Thymus (tissue), 11 donors: ENCODE measurements at regions not wholly inside any gene's neighbourhood (a gene's known extent, or its start where the extent isn't known, plus 50 kb on each side); places are given as distances from the start of the nearest gene placed in this dataset.
"Not testable (repeated sequence)": the region's sequence is repeated elsewhere in the genome, so short reads cannot be mapped to it uniquely, and the experiment has no call there.

Source experiments
- DNase-seq, 9 donors: peaks; one replicate each; pipeline ENCODE4 v3.0.0-alpha.2; 2013; ENCODE audit warnings: low spot score in 9 of 9, low read depth in 6 of 9, missing footprints in 1 of 9
- H3K27ac ChIP-seq, 2 donors: one replicate each; pipeline ENCODE4 v1.5.1; 2013; ENCODE audit warnings: control low read depth in 1 of 2, low read depth in 1 of 2, low read length in 1 of 2, mild to moderate bottlenecking in 1 of 2, moderate library complexity in 1 of 2
- H3K27me3 ChIP-seq, 2 donors: one replicate each; pipeline ENCODE4 v1.5.1; 2013; ENCODE audit warnings: low read length in 1 of 2; ENCODE audit not compliant: control insufficient read depth in 2 of 2, insufficient read depth in 1 of 2
- H3K36me3 ChIP-seq, 2 donors: one replicate each; pipeline ENCODE4 v1.5.1; 2013; ENCODE audit warnings: low read length in 1 of 2, mild to moderate bottlenecking in 1 of 2, moderate library complexity in 1 of 2; ENCODE audit not compliant: control insufficient read depth in 2 of 2, insufficient read depth in 2 of 2
- H3K4me1 ChIP-seq, 2 donors: one replicate each; pipeline ENCODE4 v1.5.1; 2013; ENCODE audit warnings: low read length in 2 of 2; ENCODE audit not compliant: control insufficient read depth in 2 of 2, insufficient read depth in 2 of 2
- H3K4me3 ChIP-seq, 2 donors: one replicate each; pipeline ENCODE4 v1.5.1; 2013; ENCODE audit warnings: low read length in 2 of 2, control low read depth in 1 of 2, mild to moderate bottlenecking in 1 of 2
- H3K9me3 ChIP-seq, 2 donors: one replicate each; pipeline ENCODE4 v1.5.1; 2013; ENCODE audit warnings: low read length in 1 of 2, mild to moderate bottlenecking in 1 of 2; ENCODE audit not compliant: control insufficient read depth in 2 of 2, insufficient read depth in 1 of 2
- WGBS: extraction: QIAGEN DNeasy Blood & Tissue Kit; methylation state at CpG from one replicate; pipeline ENCODE4 v1.1.7; 2013; 5-methylcytosine and 5-hydroxymethylcytosine counted together
- donor health status: healthy.

DNA sequence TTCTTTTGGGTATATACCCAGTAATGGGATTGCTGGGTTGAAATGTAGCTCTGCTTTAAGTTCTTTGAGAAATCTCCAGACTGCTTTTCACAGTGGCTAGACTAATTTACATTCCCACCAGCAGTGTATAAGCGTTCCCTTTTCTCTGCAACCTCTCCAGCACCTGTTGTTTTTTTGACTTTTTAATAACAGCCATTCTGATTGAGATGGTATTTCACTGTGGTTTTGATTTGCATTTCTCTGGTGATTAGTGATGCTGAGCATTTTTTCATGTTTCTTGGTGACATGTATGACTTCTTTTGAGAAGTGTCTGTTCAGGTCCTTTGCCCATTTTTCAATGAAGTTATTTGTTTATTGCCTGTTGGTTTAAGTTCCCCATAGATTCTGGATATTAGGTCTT, 87.1 kb upstream of the TSC22D2 start:
- not testable (repeated sequence) for H3K9me3 ChIP-seq, H3K4me1 ChIP-seq, H3K36me3 ChIP-seq, H3K4me3 ChIP-seq, DNase-seq, H3K27me3 ChIP-seq, H3K27ac ChIP-seq
- 0% methylated on average over 1 of the region's 1 CpG for WGBS

DNA sequence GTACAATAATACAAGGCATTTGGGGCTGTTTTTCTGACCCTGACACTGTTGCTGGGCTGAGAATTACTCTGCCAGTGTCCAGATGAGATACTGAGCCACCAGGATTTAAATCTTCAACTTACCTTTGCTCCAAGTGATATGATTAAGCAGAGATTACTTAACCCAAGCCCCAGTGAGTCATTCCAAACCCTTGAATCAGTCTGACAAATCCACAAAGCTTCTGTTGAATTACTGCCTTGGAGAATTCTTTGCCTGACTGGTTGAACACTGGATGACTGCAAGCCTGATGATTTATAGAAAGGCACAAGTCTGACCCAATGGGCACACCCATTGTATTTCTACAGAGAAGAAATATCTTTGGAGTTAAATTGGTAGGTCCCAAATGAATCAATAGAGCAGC, 88.2 kb upstream of the TSC22D2 start:
- no peak overlapping the region for H3K27ac ChIP-seq
- no peak for DNase-seq
- no peaks in the 10 kb centered on the region for H3K4me1 ChIP-seq
- no peaks in the 10 kb centered on the region for H3K27me3 ChIP-seq
- no peaks in the 10 kb centered on the region for H3K36me3 ChIP-seq
- no peaks in the 10 kb centered on the region for H3K9me3 ChIP-seq
- H3K4me3 ChIP-seq, result no peak overlapping the region

DNA sequence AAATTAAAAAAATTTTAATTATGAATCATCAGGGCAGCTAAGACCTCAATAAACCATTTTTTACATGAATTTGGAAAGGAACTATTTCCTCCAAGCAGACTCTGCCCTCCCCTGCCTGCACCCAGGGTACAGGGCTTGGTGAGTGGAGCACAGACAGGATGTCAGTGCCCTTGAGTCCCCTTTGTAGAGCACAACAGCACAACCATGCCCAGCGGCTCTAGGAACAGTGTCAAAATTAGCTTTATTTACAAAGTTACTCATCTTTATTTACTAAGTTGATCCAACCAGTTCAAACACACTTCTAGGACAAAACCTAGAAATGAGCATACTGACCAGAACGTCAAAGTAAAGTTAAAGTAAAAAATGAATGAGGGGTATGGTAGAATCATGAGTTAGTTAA, 90.6 kb upstream of the TSC22D2 start:
- Histone ChIP-seq H3K27me3 (no peaks in the 10 kb centered on the region), H3K36me3 (no peaks in the 10 kb centered on the region)
- WGBS, result 93% methylated on average over 2 of the region's 2 CpGs

DNA sequence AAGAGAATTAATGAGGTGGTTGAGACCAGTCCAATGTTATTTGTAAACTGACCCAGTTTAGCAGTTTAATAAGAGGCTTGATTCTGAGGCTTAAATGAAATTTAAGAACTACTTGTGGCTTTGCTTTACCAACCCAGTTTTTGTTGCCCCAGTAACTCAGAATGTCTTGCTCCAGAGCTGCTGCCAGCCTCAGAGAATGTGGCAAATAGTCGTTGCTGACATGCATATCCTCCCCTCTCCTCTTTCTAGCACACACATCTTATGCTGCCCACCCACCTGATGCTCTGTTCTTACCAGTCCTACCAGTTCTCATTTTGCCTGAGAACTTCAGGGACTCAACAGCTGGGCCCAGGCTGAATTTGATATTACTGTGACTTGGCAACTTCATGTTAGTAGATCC, 92.4 kb upstream of the TSC22D2 start:
- WGBS, result 64% methylated on average over 1 of the region's 1 CpG
- no peak overlapping the region for H3K4me3 ChIP-seq
- no peak overlapping the region for H3K27ac ChIP-seq
- no peaks in the 10 kb centered on the region for H3K9me3 ChIP-seq
- no peaks in the 10 kb centered on the region for H3K27me3 ChIP-seq
- DNase-seq, result no peak
- H3K36me3 ChIP-seq, result no peaks in the 10 kb centered on the region
- no peaks in the 10 kb centered on the region for H3K4me1 ChIP-seq

More for the DNA sequence above, 90.6 kb upstream of the TSC22D2 start:
- Histone ChIP-seq H3K27ac (no peak overlapping the region), H3K4me3 (no peak overlapping the region), H3K9me3 (no peaks in the 10 kb centered on the region), H3K4me1 (no peaks in the 10 kb centered on the region)
- no peak for DNase-seq

DNA sequence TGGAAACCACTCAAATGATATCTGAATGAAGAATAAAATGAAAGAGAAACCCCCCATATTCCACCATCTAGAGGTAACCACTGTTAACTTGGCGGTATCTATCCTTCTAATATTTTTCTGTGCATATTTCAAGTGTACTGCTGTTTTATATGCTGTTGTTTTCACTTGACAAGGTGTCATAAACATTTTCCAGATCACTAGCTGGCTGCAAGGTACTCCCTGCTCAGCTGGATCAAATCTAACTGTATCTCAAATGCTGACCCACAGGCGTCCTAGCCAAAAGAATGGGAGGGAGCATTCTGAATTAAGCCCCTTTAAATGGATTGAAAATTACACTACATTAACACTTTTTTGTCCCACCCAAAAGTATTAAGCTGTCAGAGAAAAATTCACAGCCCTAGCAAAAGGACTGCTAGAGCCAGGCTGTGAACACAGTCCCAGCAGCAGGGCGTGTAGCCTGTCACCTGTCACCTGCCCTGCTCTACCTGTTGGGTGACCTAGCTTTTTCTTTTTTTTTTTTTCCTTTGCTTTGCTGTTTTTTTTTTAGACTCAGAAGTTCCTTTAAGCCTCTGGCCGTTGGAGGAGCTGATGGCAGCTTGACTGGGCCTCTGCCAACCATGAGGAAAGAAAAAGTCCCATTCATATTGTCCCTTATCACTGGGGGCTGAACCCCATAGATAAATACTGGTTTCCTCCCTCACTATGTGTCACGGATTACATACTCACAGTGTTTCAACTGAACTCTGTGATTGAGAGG, 93.7 kb upstream of the TSC22D2 start:
- H3K9me3 ChIP-seq, result no peaks in the 10 kb centered on the region
- DNase-seq, result no peak
- no peak overlapping the region for H3K4me3 ChIP-seq
- H3K27ac ChIP-seq, result no peak overlapping the region
- no peaks in the 10 kb centered on the region for H3K4me1 ChIP-seq
- no peaks in the 10 kb centered on the region for H3K27me3 ChIP-seq
- 64% methylated on average over 5 of the region's 5 CpGs for WGBS
- H3K36me3 ChIP-seq, result no peaks in the 10 kb centered on the region

DNA sequence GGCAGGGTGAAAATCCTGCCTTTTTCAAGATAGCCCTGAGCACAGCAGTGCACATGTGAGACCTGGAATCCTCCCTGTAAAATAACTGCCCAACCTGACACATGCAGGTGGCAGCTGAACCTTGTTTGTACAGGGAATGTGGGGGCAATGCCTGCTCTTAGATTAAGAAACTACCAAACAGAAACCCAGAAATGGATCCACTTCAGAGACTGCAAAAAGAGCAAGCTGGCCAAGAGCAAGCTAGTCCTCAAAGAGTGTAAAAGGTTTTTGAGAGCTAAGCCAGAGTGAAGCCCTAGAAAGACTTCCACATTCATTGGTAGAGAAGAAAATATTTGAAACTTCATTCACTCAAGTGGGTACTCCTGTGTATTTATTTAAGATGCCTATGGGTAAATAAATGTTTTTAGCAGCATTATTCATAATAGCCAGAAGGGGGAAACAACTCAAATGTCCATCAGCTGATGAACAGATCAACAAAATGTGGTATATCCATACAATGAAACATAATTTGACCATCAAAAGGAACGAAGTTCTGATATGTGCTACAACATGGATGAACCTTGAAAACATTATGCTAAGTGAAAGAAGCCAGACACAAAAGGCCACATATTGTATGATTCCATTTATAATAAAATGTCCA, 96.0 kb upstream of the TSC22D2 start:
- H3K4me3 ChIP-seq, result no peak overlapping the region
- H3K4me1 ChIP-seq, result no peaks in the 10 kb centered on the region
- WGBS, result 92% methylated on average over 1 of the region's 1 CpG
- no peaks in the 10 kb centered on the region for H3K36me3 ChIP-seq
- no peak for DNase-seq
- H3K27me3 ChIP-seq, result no peaks in the 10 kb centered on the region
- H3K27ac ChIP-seq, result no peak overlapping the region
- no peaks in the 10 kb centered on the region for H3K9me3 ChIP-seq

DNA sequence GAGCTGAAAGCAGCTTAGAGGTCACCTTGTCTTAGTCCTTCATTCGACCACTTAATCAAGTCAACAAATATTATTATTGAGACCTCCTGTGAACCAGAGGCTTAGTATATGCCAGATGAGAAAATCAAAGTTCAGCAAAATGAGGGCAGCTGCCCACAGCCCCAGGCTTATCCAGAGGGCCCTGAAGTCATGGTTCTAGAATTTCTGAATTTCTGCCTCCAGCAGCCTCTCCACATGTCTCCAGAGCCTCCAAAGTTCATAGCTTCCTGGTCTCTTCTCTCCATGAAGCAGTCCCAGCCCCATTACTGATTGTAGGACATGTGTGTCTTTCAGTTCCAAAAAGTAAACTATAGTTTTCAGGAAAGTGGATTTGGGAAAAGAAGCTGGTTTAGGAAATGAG, 96.9 kb upstream of the TSC22D2 start:
- Histone ChIP-seq H3K36me3 (no peaks in the 10 kb centered on the region), H3K4me1 (no peaks in the 10 kb centered on the region), H3K4me3 (no peak overlapping the region), H3K27me3 (no peaks in the 10 kb centered on the region), H3K9me3 (no peaks in the 10 kb centered on the region), H3K27ac (no peak overlapping the region)
- DNase-seq, result no peak
- 98% methylated on average over 1 of the region's 1 CpG for WGBS

DNA sequence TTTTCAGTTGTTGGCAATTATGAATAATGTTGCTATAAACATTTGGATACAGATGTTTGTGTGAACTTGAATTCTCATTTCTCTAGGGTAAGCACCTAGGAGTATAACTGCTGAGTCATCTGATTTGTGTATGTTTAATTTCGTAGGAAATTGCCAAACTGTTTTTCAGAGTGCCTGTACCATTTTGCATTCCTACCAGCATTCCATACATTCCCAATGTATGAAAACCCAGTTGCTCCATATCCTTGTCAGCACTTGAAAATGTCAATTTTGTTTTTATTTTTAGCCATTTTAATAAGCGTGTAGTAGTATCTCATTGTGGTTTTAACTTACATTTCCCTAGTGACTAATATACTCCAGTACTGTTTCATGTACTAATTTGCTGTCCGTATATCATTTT, 98.5 kb upstream of the TSC22D2 start:
- Histone ChIP-seq H3K27me3 (no peaks in the 10 kb centered on the region), H3K36me3 (no peaks in the 10 kb centered on the region), H3K27ac (no peak overlapping the region), H3K4me1 (no peaks in the 10 kb centered on the region), H3K9me3 (no peaks in the 10 kb centered on the region), H3K4me3 (no peak overlapping the region)
- DNase-seq, result no peak
- 96% methylated on average over 3 of the region's 3 CpGs for WGBS

DNA sequence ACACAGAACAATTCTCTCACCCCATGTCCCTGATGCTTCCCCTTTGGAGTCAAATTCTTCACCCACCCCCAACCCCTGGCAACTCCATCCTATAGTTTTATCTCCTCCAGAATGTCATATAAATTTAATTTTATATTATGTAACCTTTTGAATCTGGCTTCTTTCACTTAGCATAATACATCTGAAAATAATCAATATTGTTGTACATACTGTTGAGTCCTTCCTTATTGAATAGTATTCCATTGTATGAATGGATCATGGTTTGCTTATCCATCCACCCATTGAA, 98.9 kb upstream of the TSC22D2 start:
- Histone ChIP-seq H3K36me3 (no peaks in the 10 kb centered on the region), H3K4me1 (no peaks in the 10 kb centered on the region), H3K27me3 (no peaks in the 10 kb centered on the region), H3K4me3 (no peak overlapping the region), H3K27ac (no peak overlapping the region), H3K9me3 (no peaks in the 10 kb centered on the region)
- DNase-seq, result no peak
